ENCODE measurements at regions not wholly inside any gene's neighbourhood (a gene's known extent, or its start where the extent isn't known, plus 50 kb on each side); places are given as distances from the start of the nearest gene placed in this dataset.

DNA sequence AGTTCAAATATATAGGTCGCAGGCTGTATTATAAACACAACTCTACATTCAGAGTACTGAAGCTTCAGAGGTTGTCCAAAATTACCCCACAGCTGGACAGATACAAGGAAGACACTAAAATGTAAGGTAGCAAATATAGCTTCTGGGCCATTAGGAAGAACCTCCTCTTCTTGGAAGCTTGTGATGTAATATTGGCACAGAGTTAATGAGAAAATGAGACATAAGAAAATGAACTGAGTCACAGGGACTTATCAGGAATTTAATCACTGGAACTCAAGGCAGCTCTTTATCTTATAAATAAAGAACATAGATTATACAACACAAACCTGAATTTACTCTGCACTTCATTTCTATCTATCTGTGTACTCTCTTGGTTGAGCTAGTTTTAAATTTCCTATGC lies 344.7 kb downstream of the PCDH10 start:
- Mint-ChIP-seq H3K4me1 (ENCODE audit: low read depth) (no peaks in the 10 kb centered on the region), H3K27ac (no peak overlapping the region), H3K36me3 (ENCODE audit: low read depth) (no peaks in the 10 kb centered on the region), H3K27me3 (no peaks in the 10 kb centered on the region), H3K9me3 (peaks cover 11% of the 10 kb centered on the region), H3K4me3 (no peak overlapping the region)

GRCh38 chr4:133493241-133493640 lies 344.1 kb downstream of the PCDH10 start:
- Mint-ChIP-seq H3K27me3 (no peaks in the 10 kb centered on the region), H3K4me3 (no peak overlapping the region), H3K36me3 (ENCODE audit: low read depth) (no peaks in the 10 kb centered on the region), H3K27ac (no peak overlapping the region), H3K4me1 (ENCODE audit: low read depth) (no peaks in the 10 kb centered on the region), H3K9me3 (peaks cover 11% of the 10 kb centered on the region)

DNA sequence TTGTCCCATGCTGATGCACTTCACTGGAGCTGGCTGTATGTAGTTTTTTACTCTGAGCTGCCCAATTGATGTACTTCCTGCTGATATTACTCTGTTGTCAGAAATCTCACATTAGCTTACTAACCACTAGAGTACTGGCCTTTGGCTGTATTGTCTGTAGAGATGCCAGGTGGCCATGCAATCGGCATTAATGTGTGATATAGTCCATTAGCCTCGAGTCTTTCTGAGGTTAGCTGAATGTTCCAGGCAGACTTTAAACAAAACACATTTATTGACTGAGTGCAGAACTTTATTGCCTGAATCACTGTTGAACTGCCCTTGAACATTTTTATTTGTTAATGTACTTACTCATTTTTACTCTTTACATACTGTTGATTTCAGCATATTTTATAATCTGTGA lies 335.2 kb downstream of the PCDH10 start:
- Mint-ChIP-seq H3K4me3 (no peak overlapping the region), H3K4me1 (ENCODE audit: low read depth) (no peaks in the 10 kb centered on the region), H3K36me3 (ENCODE audit: low read depth) (no peaks in the 10 kb centered on the region), H3K9me3 (no peaks in the 10 kb centered on the region), H3K27me3 (no peaks in the 10 kb centered on the region), H3K27ac (no peak overlapping the region)

DNA sequence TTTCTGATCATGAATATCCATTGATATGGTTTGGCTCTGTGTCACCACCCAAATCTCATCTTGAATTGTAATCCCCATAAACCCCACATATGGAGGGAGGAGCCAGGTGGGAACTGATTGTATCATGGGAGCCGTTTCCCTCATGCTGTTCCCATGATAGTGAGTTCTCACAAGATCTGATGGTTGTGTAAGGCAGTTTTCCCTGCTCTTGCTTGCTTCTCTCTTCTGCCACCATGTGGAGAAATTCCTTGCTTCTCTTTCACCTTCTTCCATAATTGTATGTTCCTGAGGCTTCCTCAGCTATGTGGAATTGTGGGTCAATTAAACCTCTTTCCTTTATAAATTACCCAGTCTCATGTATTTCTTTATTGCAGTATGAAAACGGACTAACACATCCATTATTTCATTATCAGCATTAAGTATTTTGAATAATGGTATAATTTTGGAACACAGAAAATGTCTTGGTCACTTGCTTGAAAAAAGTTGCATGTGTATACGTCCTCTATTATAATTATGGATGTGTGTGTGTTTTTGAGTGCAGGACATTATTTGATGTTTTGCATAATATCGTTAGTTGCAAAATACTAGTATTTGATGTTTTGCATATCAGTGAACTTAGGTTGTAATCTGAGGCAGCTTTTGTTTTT lies 334.6 kb downstream of the PCDH10 start:
- Mint-ChIP-seq H3K4me1 (ENCODE audit: low read depth) (no peaks in the 10 kb centered on the region), H3K9me3 (no peaks in the 10 kb centered on the region), H3K27ac (no peak overlapping the region), H3K27me3 (no peaks in the 10 kb centered on the region), H3K36me3 (ENCODE audit: low read depth) (no peaks in the 10 kb centered on the region), H3K4me3 (no peak overlapping the region)

- no peaks in the 10 kb centered on the region for H3K9me3 Mint-ChIP-seq
- H3K36me3 Mint-ChIP-seq (ENCODE audit: low read depth), result no peaks in the 10 kb centered on the region
- H3K27ac Mint-ChIP-seq, result no peak overlapping the region
- H3K4me1 Mint-ChIP-seq (ENCODE audit: low read depth), result no peaks in the 10 kb centered on the region
- H3K4me3 Mint-ChIP-seq, result no peak overlapping the region
- H3K27me3 Mint-ChIP-seq, result no peaks in the 10 kb centered on the region
These were observed 327.0 kb downstream of the PCDH10 start for GRCh38 chr4:133476063-133476462.

- H3K36me3 Mint-ChIP-seq (ENCODE audit: low read depth), result no peaks in the 10 kb centered on the region
- H3K4me3 Mint-ChIP-seq, result no peak overlapping the region
- no peaks in the 10 kb centered on the region for H3K9me3 Mint-ChIP-seq
- H3K27me3 Mint-ChIP-seq, result no peaks in the 10 kb centered on the region
- no peak overlapping the region for H3K27ac Mint-ChIP-seq
- H3K4me1 Mint-ChIP-seq (ENCODE audit: low read depth), result no peaks in the 10 kb centered on the region
These were observed 325.4 kb downstream of the PCDH10 start for GRCh38 chr4:133474501-133474900.

DNA sequence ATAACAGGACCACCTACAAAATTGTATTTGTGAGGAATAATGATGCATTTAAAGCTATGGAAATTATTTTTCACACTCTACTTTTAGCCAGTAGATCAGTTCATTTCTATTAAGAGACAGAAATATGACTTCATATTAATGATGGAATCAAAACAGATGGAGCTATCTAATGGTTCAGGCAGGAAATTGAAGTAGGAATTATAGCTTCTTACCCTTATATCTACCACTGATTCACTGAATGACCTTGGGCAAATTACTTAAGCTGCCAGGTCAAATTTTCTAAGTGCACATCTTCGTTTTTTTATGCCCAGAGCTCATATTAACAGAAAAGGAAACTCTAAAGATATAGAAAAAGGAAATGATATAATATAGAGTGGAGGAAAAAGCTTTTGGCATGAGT lies 323.1 kb downstream of the PCDH10 start:
- Mint-ChIP-seq H3K4me3 (no peak overlapping the region), H3K9me3 (no peaks in the 10 kb centered on the region), H3K36me3 (ENCODE audit: low read depth) (no peaks in the 10 kb centered on the region), H3K27me3 (no peaks in the 10 kb centered on the region), H3K27ac (no peak overlapping the region), H3K4me1 (ENCODE audit: low read depth) (no peaks in the 10 kb centered on the region)

- no peaks in the 10 kb centered on the region for H3K36me3 Mint-ChIP-seq (ENCODE audit: low read depth)
- H3K27me3 Mint-ChIP-seq, result no peaks in the 10 kb centered on the region
- no peak overlapping the region for H3K4me3 Mint-ChIP-seq
- H3K27ac Mint-ChIP-seq, result no peak overlapping the region
- H3K4me1 Mint-ChIP-seq (ENCODE audit: low read depth), result no peaks in the 10 kb centered on the region
- peaks cover 6% of the 10 kb centered on the region for H3K9me3 Mint-ChIP-seq
These were observed 318.3 kb downstream of the PCDH10 start for GRCh38 chr4:133467290-133467947.

GRCh38 chr4:133465022-133465421 lies 315.9 kb downstream of the PCDH10 start:
- H3K4me1 Mint-ChIP-seq (ENCODE audit: low read depth), result no peaks in the 10 kb centered on the region
- H3K36me3 Mint-ChIP-seq (ENCODE audit: low read depth), result no peaks in the 10 kb centered on the region
- no peaks in the 10 kb centered on the region for H3K27me3 Mint-ChIP-seq
- no peak overlapping the region for H3K4me3 Mint-ChIP-seq
- H3K9me3 Mint-ChIP-seq, result peaks cover 6% of the 10 kb centered on the region
- no peak overlapping the region for H3K27ac Mint-ChIP-seq

GRCh38 chr4:133464311-133464710 lies 315.2 kb downstream of the PCDH10 start:
- Mint-ChIP-seq H3K27ac (no peak overlapping the region), H3K36me3 (ENCODE audit: low read depth) (no peaks in the 10 kb centered on the region), H3K4me1 (ENCODE audit: low read depth) (no peaks in the 10 kb centered on the region), H3K4me3 (no peak overlapping the region), H3K27me3 (no peaks in the 10 kb centered on the region), H3K9me3 (peaks cover 6% of the 10 kb centered on the region)

DNA sequence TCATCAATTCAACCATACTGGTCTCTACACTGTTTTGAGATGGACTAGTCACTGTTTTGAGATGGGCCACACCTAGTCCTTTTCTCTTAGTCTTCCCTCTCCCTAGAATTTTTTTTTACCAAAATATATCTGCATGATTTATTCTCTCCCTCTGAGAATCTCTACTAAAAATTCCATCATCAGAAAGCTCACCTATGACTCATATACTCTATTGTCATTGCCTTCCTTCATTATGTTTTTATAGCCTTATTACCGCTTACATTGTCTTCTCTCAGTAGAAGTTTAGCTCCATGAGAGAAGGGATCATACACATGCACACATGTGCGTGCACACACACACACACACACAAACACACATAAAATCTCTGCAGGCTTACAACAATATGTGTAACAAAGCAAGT lies 303.6 kb downstream of the PCDH10 start:
- no peak overlapping the region for H3K27ac Mint-ChIP-seq
- H3K9me3 Mint-ChIP-seq, result peaks cover 10% of the 10 kb centered on the region
- no peaks in the 10 kb centered on the region for H3K4me1 Mint-ChIP-seq (ENCODE audit: low read depth)
- H3K27me3 Mint-ChIP-seq, result no peaks in the 10 kb centered on the region
- no peaks in the 10 kb centered on the region for H3K36me3 Mint-ChIP-seq (ENCODE audit: low read depth)
- H3K4me3 Mint-ChIP-seq, result no peak overlapping the region

DNA sequence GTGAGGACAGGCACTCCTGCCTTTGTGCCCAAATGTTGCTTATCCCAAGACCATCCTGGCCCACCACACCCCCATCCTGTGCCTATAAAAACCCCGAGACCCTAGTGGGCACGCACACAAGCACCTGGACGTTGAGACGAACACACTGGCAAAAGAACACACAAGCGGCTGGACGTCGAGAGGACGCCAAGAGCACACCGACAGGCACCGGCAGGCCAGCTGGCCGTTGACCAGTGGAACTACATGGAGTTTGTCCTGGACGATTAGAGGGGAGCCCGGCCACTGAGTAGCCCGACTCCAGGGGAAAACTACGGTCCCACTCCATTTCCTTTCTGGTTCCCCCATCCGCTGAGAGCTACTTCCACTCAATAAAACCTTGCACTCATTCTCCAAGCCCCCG lies 301.7 kb downstream of the PCDH10 start:
- Mint-ChIP-seq H3K27ac (no peak overlapping the region), H3K4me3 (no peak overlapping the region), H3K27me3 (no peaks in the 10 kb centered on the region), H3K9me3 (peaks cover 10% of the 10 kb centered on the region), H3K36me3 (ENCODE audit: low read depth) (no peaks in the 10 kb centered on the region), H3K4me1 (ENCODE audit: low read depth) (no peaks in the 10 kb centered on the region)

GRCh38 chr4:133440404-133440803 lies 291.3 kb downstream of the PCDH10 start:
- Mint-ChIP-seq H3K9me3 (peaks cover 4% of the 10 kb centered on the region), H3K36me3 (ENCODE audit: low read depth) (no peaks in the 10 kb centered on the region), H3K4me3 (no peak overlapping the region), H3K27ac (no peak overlapping the region), H3K4me1 (ENCODE audit: low read depth) (no peaks in the 10 kb centered on the region), H3K27me3 (no peaks in the 10 kb centered on the region)

DNA sequence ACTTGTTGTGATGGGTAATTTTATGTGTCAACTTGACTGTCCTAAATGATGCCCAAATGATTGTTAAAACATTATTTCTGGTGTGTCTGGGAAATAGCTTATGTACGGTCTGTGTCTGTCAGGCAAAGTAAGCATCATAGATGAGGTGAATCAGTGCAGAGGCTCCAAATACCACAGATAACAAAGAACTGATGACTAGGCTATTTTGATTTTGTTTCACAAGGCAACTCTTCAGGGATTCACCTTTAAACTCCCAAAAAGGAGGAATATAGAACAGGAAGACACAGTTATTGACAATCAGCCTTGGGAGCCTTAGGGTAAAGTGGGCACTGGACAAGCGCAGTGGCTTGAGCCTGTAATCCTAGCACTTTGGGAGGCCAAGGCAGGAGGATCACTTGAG lies 290.7 kb downstream of the PCDH10 start:
- H3K27ac Mint-ChIP-seq, result no peak overlapping the region
- no peaks in the 10 kb centered on the region for H3K4me1 Mint-ChIP-seq (ENCODE audit: low read depth)
- H3K9me3 Mint-ChIP-seq, result peaks cover 4% of the 10 kb centered on the region
- H3K36me3 Mint-ChIP-seq (ENCODE audit: low read depth), result no peaks in the 10 kb centered on the region
- no peaks in the 10 kb centered on the region for H3K27me3 Mint-ChIP-seq
- no peak overlapping the region for H3K4me3 Mint-ChIP-seq

DNA sequence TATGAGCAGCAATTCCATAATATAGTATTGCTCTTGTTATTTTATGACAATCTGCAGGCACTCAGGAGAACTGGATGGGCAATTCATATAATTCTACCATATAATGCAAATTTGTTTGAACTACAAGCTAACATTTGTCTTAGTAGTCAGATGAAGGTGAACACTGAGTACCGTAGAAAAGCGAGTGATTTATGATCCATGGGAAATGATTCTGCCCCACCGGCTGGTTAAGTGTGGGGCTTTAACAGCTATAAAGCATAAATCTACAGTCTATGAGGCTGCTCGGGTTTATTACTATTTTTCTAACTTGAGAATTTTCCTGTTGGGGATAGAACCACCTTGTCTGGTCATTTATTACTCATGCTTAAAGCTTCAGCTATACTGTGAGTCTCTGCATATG lies 275.5 kb downstream of the PCDH10 start:
- H3K9me3 Mint-ChIP-seq, result peaks cover 3% of the 10 kb centered on the region
- H3K36me3 Mint-ChIP-seq (ENCODE audit: low read depth), result no peaks in the 10 kb centered on the region
- no peaks in the 10 kb centered on the region for H3K27me3 Mint-ChIP-seq
- no peak overlapping the region for H3K4me3 Mint-ChIP-seq
- no peak overlapping the region for H3K27ac Mint-ChIP-seq
- no peaks in the 10 kb centered on the region for H3K4me1 Mint-ChIP-seq (ENCODE audit: low read depth)

DNA sequence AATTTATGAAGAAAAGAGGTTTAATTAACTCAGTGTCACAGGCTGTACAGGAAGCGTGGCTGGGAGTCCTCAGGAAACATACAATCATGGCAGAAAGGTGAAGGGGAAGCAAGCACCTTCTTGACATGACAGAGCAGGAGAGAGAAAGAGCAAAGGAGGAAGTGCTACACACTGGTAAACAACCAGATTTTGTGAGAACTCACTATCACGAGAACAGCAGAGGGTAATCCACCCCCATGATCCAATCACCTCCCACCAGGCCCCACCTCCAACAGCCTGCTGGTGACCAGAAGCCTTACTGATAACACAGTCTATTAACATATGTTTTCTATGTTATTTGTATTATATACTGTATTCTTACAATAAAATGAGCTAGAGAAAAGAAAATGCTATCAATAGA lies 254.8 kb downstream of the PCDH10 start:
- no peaks in the 10 kb centered on the region for H3K4me1 Mint-ChIP-seq (ENCODE audit: low read depth)
- no peaks in the 10 kb centered on the region for H3K27me3 Mint-ChIP-seq
- H3K27ac Mint-ChIP-seq, result no peak overlapping the region
- H3K36me3 Mint-ChIP-seq (ENCODE audit: low read depth), result no peaks in the 10 kb centered on the region
- no peak overlapping the region for H3K4me3 Mint-ChIP-seq
- H3K9me3 Mint-ChIP-seq, result peaks cover 10% of the 10 kb centered on the region

Data from stimulated activated naive CD8-positive, alpha-beta T cell treated with anti-CD3 and anti-CD28 coated beads, Interleukin-15, Interleukin-2, amounts not matched to agents 100 ng/mL and 50 ng/mL, for 24 hours (primary cell).